Calu3 (cell line): ENCODE measurements at regions not wholly inside any gene's neighbourhood (a gene's known extent, or its start where the extent isn't known, plus 50 kb on each side); places are given as distances from the start of the nearest gene placed in this dataset.

Experiments used
- BruUV-seq: library from RNA; stranded (reverse); fragments of 400-500 nt; replicated peaks from 2 replicates; lab custom pipeline; 2021; lab: Mats Ljungman, UMichigan
- CTCF ChIA-PET: fragments of 300-600 bp; sonication (Branson Sonifier 250); formaldehyde crosslinking; loops from one replicate; lab custom pipeline; 2022; ENCODE audit warnings: antibody characterized with exemption; lab: Charles Lee
- DNase-seq: peaks from one replicate; pipeline ENCODE4 v3.0.0; 2022
- H3K27ac Mint-ChIP-seq: one replicate; pipeline ENCODE4 v1.8.0; 2022; ENCODE audit warnings: mixed read lengths; ENCODE audit not compliant: unreplicated experiment
- H3K27me3 Mint-ChIP-seq: one replicate; pipeline ENCODE4 v1.8.0; 2022; ENCODE audit warnings: mixed read lengths; ENCODE audit not compliant: unreplicated experiment
- H3K36me3 Mint-ChIP-seq: one replicate; pipeline ENCODE4 v1.8.0; 2022; ENCODE audit warnings: mild to moderate bottlenecking, moderate library complexity, mixed read lengths; ENCODE audit not compliant: insufficient read depth, unreplicated experiment
- H3K4me1 Mint-ChIP-seq: one replicate; pipeline ENCODE4 v1.8.0; 2022; ENCODE audit warnings: mild to moderate bottlenecking, low read depth, mixed read lengths; ENCODE audit not compliant: unreplicated experiment
- H3K4me3 Mint-ChIP-seq: one replicate; pipeline ENCODE4 v1.8.0; 2022; ENCODE audit warnings: mild to moderate bottlenecking, low read depth, moderate library complexity, mixed read lengths; ENCODE audit not compliant: unreplicated experiment
- H3K9me3 Mint-ChIP-seq: one replicate; pipeline ENCODE4 v1.8.0; 2022; ENCODE audit warnings: low read depth, mixed read lengths; ENCODE audit not compliant: unreplicated experiment
- intact Hi-C: fragments of 100-400 bp; cut with micrococcal nuclease; formaldehyde crosslinking; loops from one replicate; pipeline ENCODE4 v1.10.0; 2022; ENCODE audit not compliant: unreplicated experiment
- TF ChIP-seq, protein P1 (sequence below): fragments of 200-600 bp; IDR thresholded peaks from one replicate; pipeline ENCODE4 v1.8.0; 2022; ENCODE audit warnings: antibody characterized with exemption; ENCODE audit not compliant: unreplicated experiment

- DNase-seq = no peak
- H3K27ac Mint-ChIP-seq = no peak overlapping the region
- H3K27me3 Mint-ChIP-seq = no peaks in the 10 kb centered on the region
- TF ChIP-seq, protein P1, sequence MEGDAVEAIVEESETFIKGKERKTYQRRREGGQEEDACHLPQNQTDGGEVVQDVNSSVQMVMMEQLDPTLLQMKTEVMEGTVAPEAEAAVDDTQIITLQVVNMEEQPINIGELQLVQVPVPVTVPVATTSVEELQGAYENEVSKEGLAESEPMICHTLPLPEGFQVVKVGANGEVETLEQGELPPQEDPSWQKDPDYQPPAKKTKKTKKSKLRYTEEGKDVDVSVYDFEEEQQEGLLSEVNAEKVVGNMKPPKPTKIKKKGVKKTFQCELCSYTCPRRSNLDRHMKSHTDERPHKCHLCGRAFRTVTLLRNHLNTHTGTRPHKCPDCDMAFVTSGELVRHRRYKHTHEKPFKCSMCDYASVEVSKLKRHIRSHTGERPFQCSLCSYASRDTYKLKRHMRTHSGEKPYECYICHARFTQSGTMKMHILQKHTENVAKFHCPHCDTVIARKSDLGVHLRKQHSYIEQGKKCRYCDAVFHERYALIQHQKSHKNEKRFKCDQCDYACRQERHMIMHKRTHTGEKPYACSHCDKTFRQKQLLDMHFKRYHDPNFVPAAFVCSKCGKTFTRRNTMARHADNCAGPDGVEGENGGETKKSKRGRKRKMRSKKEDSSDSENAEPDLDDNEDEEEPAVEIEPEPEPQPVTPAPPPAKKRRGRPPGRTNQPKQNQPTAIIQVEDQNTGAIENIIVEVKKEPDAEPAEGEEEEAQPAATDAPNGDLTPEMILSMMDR = no peak
- peaks cover 12% of the 10 kb centered on the region for H3K9me3 Mint-ChIP-seq
- H3K4me3 Mint-ChIP-seq = no peak overlapping the region
- no peaks in the 10 kb centered on the region for H3K36me3 Mint-ChIP-seq
- CTCF ChIA-PET = no interaction called here
- intact Hi-C loops = no loop called here
- H3K4me1 Mint-ChIP-seq = no peaks in the 10 kb centered on the region
- no TSS peak for BruUV-seq
Observed at GRCh38 chr11:134587345-134587744, 175.3 kb upstream of the B3GAT1 start.

DNA sequence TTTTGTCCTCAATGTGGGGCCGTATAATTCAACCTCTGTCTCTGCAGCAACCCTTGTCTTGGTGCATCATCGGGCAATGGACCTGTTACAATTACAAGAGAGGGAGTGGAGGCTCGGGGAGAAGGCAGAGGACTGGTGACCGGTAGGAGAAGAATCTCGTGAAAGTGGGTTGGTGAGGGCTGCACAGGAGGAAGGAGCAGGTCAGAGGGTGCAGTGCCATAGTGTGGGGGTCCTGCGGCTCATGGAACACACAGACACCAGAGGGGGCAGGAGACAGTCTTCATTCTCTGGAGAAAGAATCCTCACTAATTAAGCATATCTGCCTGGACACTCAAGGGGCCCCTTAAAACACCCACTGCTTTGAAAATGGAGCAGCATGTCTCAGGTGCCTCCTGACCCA, 174.7 kb upstream of the B3GAT1 start:
- H3K4me3 Mint-ChIP-seq = no peak overlapping the region
- H3K27ac Mint-ChIP-seq = no peak overlapping the region
- no peaks in the 10 kb centered on the region for H3K4me1 Mint-ChIP-seq
- BruUV-seq = no TSS peak
- H3K9me3 Mint-ChIP-seq = peaks cover 10% of the 10 kb centered on the region
- no peak for DNase-seq
- no peaks in the 10 kb centered on the region for H3K27me3 Mint-ChIP-seq
- intact Hi-C loops = no loop called here
- no peaks in the 10 kb centered on the region for H3K36me3 Mint-ChIP-seq
- CTCF ChIA-PET = no interaction called here
- TF ChIP-seq, protein P1 = no peak

GRCh38 chr11:134585666-134586610, 173.9 kb upstream of the B3GAT1 start:
- DNase-seq = no peak
- intact Hi-C loops = no loop called here
- Mint-ChIP-seq H3K4me3 (no peak overlapping the region), H3K9me3 (peaks cover 7% of the 10 kb centered on the region), H3K4me1 (no peaks in the 10 kb centered on the region), H3K27ac (no peak overlapping the region), H3K36me3 (no peaks in the 10 kb centered on the region), H3K27me3 (no peaks in the 10 kb centered on the region)
- TF ChIP-seq, protein P1 = no peak
- CTCF ChIA-PET = no interaction called here
- no TSS peak for BruUV-seq

- Mint-ChIP-seq H3K27ac (no peak overlapping the region), H3K9me3 (peaks cover 7% of the 10 kb centered on the region), H3K36me3 (no peaks in the 10 kb centered on the region), H3K4me1 (no peaks in the 10 kb centered on the region), H3K4me3 (no peak overlapping the region), H3K27me3 (no peaks in the 10 kb centered on the region)
- TF ChIP-seq, protein P1 = no peak
- intact Hi-C loops = no loop called here
- no TSS peak for BruUV-seq
- CTCF ChIA-PET = no interaction called here
- DNase-seq = no peak
Observed at GRCh38 chr11:134584706-134585445, 172.8 kb upstream of the B3GAT1 start.
